T-helper 17 cell (primary cell): ENCODE measurements at regions not wholly inside any gene's neighbourhood (a gene's known extent, or its start where the extent isn't known, plus 50 kb on each side); places are given as distances from the start of the nearest gene placed in this dataset.
"Not testable (repeated sequence)": the region's sequence is repeated elsewhere in the genome, so short reads cannot be mapped to it uniquely, and the experiment has no call there.

ENCODE experiments used
- ATAC-seq: fragments of 150-1000 bp; cut with Tn5 transposase; 2 replicates; pipeline ENCODE4 v1.10.0; 2021; ENCODE audit warnings: mild to moderate bottlenecking, moderate library complexity
- DNase-seq, 3 donors: peaks; one replicate each; pipeline versions ENCODE4 v3.0.0 to v3.0.0-alpha.2; 2020 to 2021
- H3K9me3 ChIP-seq: one replicate; pipeline ENCODE4 v1.7.0; 2013; ENCODE audit warnings: low read length, mild to moderate bottlenecking; ENCODE audit not compliant: control insufficient read depth, poor library complexity, severe bottlenecking
- H3K27ac Mint-ChIP-seq: one replicate; pipeline ENCODE4 v1.8.0; 2022; ENCODE audit warnings: mild to moderate bottlenecking, moderate library complexity, mixed read lengths
- H3K27me3 Mint-ChIP-seq: one replicate; pipeline ENCODE4 v1.8.0; 2022; ENCODE audit warnings: mixed read lengths
- H3K36me3 Mint-ChIP-seq: one replicate; pipeline ENCODE4 v1.8.0; 2022; ENCODE audit warnings: low read depth, mixed read lengths
- H3K4me1 Mint-ChIP-seq: one replicate; pipeline ENCODE4 v1.8.0; 2022; ENCODE audit warnings: mild to moderate bottlenecking, mixed read lengths
- H3K4me3 Mint-ChIP-seq: one replicate; pipeline ENCODE4 v1.8.0; 2022; ENCODE audit warnings: mild to moderate bottlenecking, moderate library complexity, mixed read lengths

- H3K4me3 Mint-ChIP-seq, H3K27me3 Mint-ChIP-seq, H3K27ac Mint-ChIP-seq, H3K4me1 Mint-ChIP-seq, H3K9me3 ChIP-seq, ATAC-seq, H3K36me3 Mint-ChIP-seq, DNase-seq: not testable (repeated sequence)
Observed at GRCh38 chr1:214095896-214096295, 108.1 kb downstream of the PROX1 start.

- ATAC-seq (no peak), DNase-seq (no peak)
- no peaks in the 10 kb centered on the region for H3K9me3 ChIP-seq
- H3K4me3 Mint-ChIP-seq: no peak overlapping the region
- H3K36me3 Mint-ChIP-seq: no peaks in the 10 kb centered on the region
- H3K27me3 Mint-ChIP-seq: no peaks in the 10 kb centered on the region
- H3K27ac Mint-ChIP-seq: no peak overlapping the region
- no peaks in the 10 kb centered on the region for H3K4me1 Mint-ChIP-seq
Observed at GRCh38 chr1:214101246-214101645, 113.5 kb downstream of the PROX1 start.

- no peaks in the 10 kb centered on the region for H3K9me3 ChIP-seq
- H3K27ac Mint-ChIP-seq: no peak overlapping the region
- H3K4me3 Mint-ChIP-seq: no peak overlapping the region
- ATAC-seq: no peak
- no peaks in the 10 kb centered on the region for H3K4me1 Mint-ChIP-seq
- H3K27me3 Mint-ChIP-seq: no peaks in the 10 kb centered on the region
- DNase-seq: no peak
- H3K36me3 Mint-ChIP-seq: no peaks in the 10 kb centered on the region
Observed at GRCh38 chr1:214101828-214102227, 114.1 kb downstream of the PROX1 start.

GRCh38 chr1:214102907-214103306 lies 115.1 kb downstream of the PROX1 start:
- H3K9me3 ChIP-seq: no peaks in the 10 kb centered on the region
- H3K4me1 Mint-ChIP-seq: no peaks in the 10 kb centered on the region
- no peak for ATAC-seq
- no peak for DNase-seq
- no peak overlapping the region for H3K27ac Mint-ChIP-seq
- H3K4me3 Mint-ChIP-seq: no peak overlapping the region
- H3K27me3 Mint-ChIP-seq: no peaks in the 10 kb centered on the region
- no peaks in the 10 kb centered on the region for H3K36me3 Mint-ChIP-seq

- no peaks in the 10 kb centered on the region for H3K27me3 Mint-ChIP-seq
- H3K27ac Mint-ChIP-seq: no peak overlapping the region
- no peaks in the 10 kb centered on the region for H3K9me3 ChIP-seq
- H3K4me1 Mint-ChIP-seq: no peaks in the 10 kb centered on the region
- no peak overlapping the region for H3K4me3 Mint-ChIP-seq
- DNase-seq (no peak), ATAC-seq (no peak)
- H3K36me3 Mint-ChIP-seq: no peaks in the 10 kb centered on the region
Observed at GRCh38 chr1:214103778-214104177, 116.0 kb downstream of the PROX1 start.

- Mint-ChIP-seq H3K4me3 (no peak overlapping the region), H3K4me1 (no peaks in the 10 kb centered on the region), H3K27ac (no peak overlapping the region), H3K36me3 (no peaks in the 10 kb centered on the region), H3K27me3 (no peaks in the 10 kb centered on the region)
- no peak for ATAC-seq
- no peak for DNase-seq
- H3K9me3 ChIP-seq: no peaks in the 10 kb centered on the region
Observed at GRCh38 chr1:214106375-214106774, 118.6 kb downstream of the PROX1 start.

- DNase-seq (no peak), ATAC-seq (no peak)
- no peaks in the 10 kb centered on the region for H3K36me3 Mint-ChIP-seq
- no peak overlapping the region for H3K4me3 Mint-ChIP-seq
- no peaks in the 10 kb centered on the region for H3K4me1 Mint-ChIP-seq
- no peak overlapping the region for H3K27ac Mint-ChIP-seq
- no peaks in the 10 kb centered on the region for H3K9me3 ChIP-seq
- H3K27me3 Mint-ChIP-seq: no peaks in the 10 kb centered on the region
Observed at GRCh38 chr1:214107322-214108096, 119.7 kb downstream of the PROX1 start.

GRCh38 chr1:214108097-214108446 lies 120.3 kb downstream of the PROX1 start:
- Mint-ChIP-seq H3K4me3 (no peak overlapping the region), H3K27me3 (no peaks in the 10 kb centered on the region), H3K4me1 (no peaks in the 10 kb centered on the region), H3K36me3 (no peaks in the 10 kb centered on the region), H3K27ac (no peak overlapping the region)
- DNase-seq (no peak), ATAC-seq (no peak)
- H3K9me3 ChIP-seq: no peaks in the 10 kb centered on the region

GRCh38 chr1:214111796-214112195 lies 124.0 kb downstream of the PROX1 start:
- Mint-ChIP-seq H3K36me3 (no peaks in the 10 kb centered on the region), H3K4me1 (no peaks in the 10 kb centered on the region), H3K4me3 (no peak overlapping the region), H3K27ac (no peak overlapping the region), H3K27me3 (no peaks in the 10 kb centered on the region)
- no peak for ATAC-seq
- H3K9me3 ChIP-seq: no peaks in the 10 kb centered on the region
- no peak for DNase-seq

- Mint-ChIP-seq H3K4me1 (no peaks in the 10 kb centered on the region), H3K27ac (no peak overlapping the region), H3K27me3 (no peaks in the 10 kb centered on the region), H3K4me3 (no peak overlapping the region), H3K36me3 (no peaks in the 10 kb centered on the region)
- no peak for ATAC-seq
- H3K9me3 ChIP-seq: no peaks in the 10 kb centered on the region
- DNase-seq: no peak
Observed at GRCh38 chr1:214116258-214116657, 128.5 kb downstream of the PROX1 start.

- Mint-ChIP-seq H3K27me3 (no peaks in the 10 kb centered on the region), H3K4me3 (no peak overlapping the region)
Observed at GRCh38 chr1:214117780-214118179, 130.0 kb downstream of the PROX1 start.

GRCh38 chr1:214120191-214120590 lies 132.4 kb downstream of the PROX1 start:
- DNase-seq (no peak), ATAC-seq (no peak)
- no peaks in the 10 kb centered on the region for H3K4me1 Mint-ChIP-seq
- no peaks in the 10 kb centered on the region for H3K9me3 ChIP-seq
- no peak overlapping the region for H3K4me3 Mint-ChIP-seq
- no peak overlapping the region for H3K27ac Mint-ChIP-seq
- H3K27me3 Mint-ChIP-seq: peaks cover 17% of the 10 kb centered on the region
- no peaks in the 10 kb centered on the region for H3K36me3 Mint-ChIP-seq

More at GRCh38 chr1:214117780-214118179, 130.0 kb downstream of the PROX1 start:
- DNase-seq (no peak), ATAC-seq (no peak)
- Mint-ChIP-seq H3K27ac (no peak overlapping the region), H3K4me1 (no peaks in the 10 kb centered on the region), H3K36me3 (no peaks in the 10 kb centered on the region)
- no peaks in the 10 kb centered on the region for H3K9me3 ChIP-seq

GRCh38 chr1:214120951-214121350 lies 133.2 kb downstream of the PROX1 start:
- Mint-ChIP-seq H3K27ac (no peak overlapping the region), H3K4me1 (peaks cover 2% of the 10 kb centered on the region), H3K36me3 (no peaks in the 10 kb centered on the region), H3K27me3 (peaks cover 21% of the 10 kb centered on the region), H3K4me3 (no peak overlapping the region)
- H3K9me3 ChIP-seq: no peaks in the 10 kb centered on the region
- no peak for DNase-seq
- ATAC-seq: no peak

GRCh38 chr1:214122110-214122509 lies 134.3 kb downstream of the PROX1 start:
- no peaks in the 10 kb centered on the region for H3K9me3 ChIP-seq
- ATAC-seq (no peak), DNase-seq (no peak)
- peaks cover 26% of the 10 kb centered on the region for H3K27me3 Mint-ChIP-seq
- peaks cover 2% of the 10 kb centered on the region for H3K4me1 Mint-ChIP-seq
- H3K27ac Mint-ChIP-seq: no peak overlapping the region
- no peaks in the 10 kb centered on the region for H3K36me3 Mint-ChIP-seq
- H3K4me3 Mint-ChIP-seq: no peak overlapping the region
